ENCODE measurements at regions not wholly inside any gene's neighbourhood (a gene's known extent, or its start where the extent isn't known, plus 50 kb on each side); places are given as distances from the start of the nearest gene placed in this dataset.

DNA sequence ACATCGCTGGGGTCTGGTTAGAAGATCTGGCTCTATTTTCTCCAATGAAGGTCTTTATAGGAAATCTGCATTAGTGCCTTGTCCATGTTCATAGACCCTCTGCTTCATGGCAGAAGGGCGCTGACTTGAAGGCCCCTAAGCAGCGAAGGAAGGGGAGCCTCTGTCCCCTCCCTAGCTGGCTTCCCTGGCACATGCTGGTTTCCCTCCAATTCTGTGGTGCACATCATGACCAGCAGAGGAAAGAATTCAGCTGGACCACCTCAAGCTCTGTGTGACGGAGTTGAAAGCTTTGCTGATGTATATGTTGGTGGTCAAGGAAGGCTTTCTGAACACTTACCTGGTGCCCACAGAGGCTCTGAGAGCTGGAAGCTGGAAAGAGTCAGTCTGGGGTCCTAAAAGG is 129.7 kb upstream of the MYLIP start:
- DNase-seq (ENCODE audit: low read depth, low spot score) = no peak
- no peak overlapping the region for H3K4me3 ChIP-seq (ENCODE audit: low read length)

DNA sequence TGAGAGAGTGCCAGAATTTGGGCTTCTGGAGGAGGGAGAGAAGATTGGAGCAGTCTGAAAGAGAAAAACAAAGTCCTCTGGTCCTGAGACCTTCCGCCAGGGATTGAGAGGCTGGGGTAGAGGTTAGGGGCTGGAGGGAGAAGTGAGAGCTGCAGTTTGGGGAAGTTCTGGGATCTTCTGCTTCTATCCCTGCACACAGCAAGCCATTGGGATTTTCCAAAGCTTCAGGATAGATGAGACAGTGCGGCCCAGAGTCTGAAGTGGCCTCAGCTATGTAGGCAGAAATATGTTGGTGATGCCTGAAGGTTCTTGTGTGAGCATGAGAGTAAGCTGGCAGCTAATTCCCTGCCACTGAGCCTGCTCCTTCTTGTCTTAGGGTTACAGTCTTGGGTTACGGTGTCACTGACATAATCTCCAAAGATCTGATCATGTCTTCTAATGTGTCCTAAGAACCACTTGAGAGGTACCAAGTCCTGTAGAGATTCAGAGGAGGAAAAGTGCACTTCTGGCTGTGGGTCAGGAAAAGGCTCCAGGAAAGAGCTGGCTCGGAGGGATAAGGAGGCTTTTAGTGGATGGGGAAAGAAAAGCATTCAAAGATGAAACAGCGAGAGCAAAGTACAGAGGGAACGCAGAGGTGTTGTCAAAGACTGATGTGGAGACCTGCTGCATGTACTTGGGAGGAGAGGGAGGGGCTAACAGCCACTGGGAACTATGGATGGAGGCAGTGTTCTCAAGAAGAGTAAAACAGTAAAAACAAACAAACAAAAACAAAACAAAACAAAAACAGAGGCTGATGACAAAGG is 131.1 kb upstream of the MYLIP start:
- H3K4me3 ChIP-seq (ENCODE audit: low read length) = no peak overlapping the region

DNA sequence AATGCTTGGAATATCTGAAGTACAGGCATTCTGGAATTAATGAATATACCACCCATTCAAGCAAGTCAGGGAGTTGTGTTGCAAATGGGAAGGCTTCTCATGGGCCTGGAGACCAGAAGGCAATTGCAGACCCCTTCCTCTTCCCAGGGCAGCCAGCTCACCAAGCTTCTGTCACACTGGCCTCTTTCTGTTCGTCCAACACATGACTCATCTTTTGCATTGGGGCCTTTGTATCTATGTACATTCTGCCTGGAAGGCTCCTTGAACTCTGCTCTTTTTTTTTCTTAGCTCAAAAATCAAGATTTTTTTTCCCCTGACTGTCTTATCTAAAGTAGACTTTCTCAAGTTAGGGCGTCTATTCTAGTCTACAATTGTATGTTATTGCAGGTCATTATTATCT is 132.9 kb upstream of the MYLIP start:
- no peak overlapping the region for H3K4me3 ChIP-seq (ENCODE audit: low read length)
- DNase-seq (ENCODE audit: low read depth, low spot score) = no peak

More for the DNA sequence above, 131.1 kb upstream of the MYLIP start:
- DNase-seq (ENCODE audit: low read depth, low spot score) = no peak

DNA sequence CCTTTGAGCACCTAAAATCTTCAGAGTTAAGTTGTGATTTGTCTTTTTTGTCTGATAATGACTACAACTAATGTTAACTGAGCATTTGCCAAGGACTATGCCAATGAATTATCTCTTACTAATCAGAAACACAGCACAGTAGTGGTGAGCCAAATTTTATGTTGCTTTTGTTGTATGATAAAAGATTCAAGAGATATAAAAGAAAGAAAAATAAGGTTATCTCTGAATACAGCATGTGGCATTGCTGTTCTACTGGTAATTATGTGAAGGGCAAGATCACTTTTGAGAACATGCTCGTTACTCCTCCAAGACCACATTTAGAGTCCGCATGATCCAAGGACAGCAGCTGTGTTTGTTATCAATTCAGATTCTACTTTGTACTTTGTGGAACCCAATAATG is 133.4 kb upstream of the MYLIP start:
- no peak overlapping the region for H3K4me3 ChIP-seq (ENCODE audit: low read length)
- DNase-seq (ENCODE audit: low read depth, low spot score) = no peak

DNA sequence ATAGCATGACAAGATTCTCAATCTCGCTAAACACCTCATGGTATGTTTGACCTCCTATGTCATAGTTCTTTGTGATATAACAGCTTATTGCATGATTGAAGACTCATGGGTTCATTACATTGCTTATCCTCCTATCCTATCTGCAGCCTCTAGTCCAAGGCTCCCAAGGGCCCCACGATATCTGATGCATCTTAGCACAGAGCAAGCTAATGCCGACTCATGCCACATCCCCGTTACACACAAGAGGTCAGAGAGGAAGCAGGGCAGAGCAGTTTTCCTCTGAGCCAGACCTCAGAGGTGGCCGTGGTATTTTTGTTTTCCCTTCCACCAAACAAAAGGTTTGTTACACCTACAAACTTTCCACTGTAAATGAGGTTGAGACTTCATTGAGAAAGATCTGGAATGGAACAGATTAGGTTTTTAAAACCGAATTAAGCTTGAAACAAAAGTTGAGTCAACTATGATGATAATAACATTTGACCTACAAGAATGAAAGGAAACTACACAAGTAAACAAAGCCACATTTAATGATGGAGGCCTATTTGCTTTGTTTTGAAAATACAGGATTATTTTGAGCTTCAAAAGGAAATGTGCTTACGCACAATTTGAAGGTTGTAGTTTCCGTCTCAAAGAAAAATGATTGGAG is 133.9 kb upstream of the MYLIP start:
- no peak overlapping the region for H3K4me3 ChIP-seq (ENCODE audit: low read length)
- DNase-seq (ENCODE audit: low read depth, low spot score) = no peak

DNA sequence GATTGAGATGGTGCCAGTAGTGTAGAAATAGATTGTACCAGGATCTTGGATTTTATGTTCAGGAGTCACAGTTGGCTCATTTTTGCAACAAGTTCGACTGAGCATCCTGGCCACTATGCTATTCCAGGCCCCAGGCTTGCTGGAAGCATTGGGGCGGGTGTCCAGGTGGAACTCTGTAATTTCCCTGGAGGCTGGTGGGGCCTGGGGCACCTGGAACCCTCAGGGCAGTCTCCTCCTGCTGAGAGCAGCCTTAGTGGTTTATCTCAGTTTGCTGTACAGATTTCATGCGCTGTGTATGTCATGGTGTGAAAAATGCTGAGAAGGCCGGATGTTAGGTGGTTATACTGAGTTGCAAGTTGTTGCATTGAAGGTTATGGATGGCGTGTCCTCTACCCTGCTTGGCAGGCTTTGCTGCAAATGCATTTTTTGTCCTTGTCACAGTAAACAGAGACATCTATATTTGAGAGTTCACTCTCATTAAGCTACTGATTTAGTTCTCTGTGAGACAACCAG is 135.1 kb upstream of the MYLIP start:
- DNase-seq (ENCODE audit: low read depth, low spot score) = no peak
- no peak overlapping the region for H3K4me3 ChIP-seq (ENCODE audit: low read length)

DNA sequence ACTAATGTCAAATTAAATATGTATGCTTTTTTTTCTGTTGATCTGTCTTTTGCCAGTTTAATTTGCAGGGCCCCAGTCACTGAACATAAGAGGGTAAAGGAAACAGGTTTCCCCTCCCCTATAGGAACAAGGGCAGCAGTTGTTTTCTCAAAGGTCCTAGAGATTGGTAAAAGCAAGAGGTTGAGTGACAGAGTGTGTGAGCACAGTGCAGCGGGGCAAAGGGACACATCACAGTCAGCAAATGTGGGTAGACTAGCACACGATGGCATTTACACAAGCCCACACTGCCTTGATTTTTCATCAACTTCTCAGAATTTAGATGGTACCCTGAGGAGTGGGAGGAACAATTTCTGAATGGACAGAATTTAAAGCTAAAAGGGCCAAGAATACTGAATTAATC is 138.7 kb upstream of the MYLIP start:
- H3K4me3 ChIP-seq (ENCODE audit: low read length) = no peak overlapping the region
- DNase-seq (ENCODE audit: low read depth, low spot score) = no peak

DNA sequence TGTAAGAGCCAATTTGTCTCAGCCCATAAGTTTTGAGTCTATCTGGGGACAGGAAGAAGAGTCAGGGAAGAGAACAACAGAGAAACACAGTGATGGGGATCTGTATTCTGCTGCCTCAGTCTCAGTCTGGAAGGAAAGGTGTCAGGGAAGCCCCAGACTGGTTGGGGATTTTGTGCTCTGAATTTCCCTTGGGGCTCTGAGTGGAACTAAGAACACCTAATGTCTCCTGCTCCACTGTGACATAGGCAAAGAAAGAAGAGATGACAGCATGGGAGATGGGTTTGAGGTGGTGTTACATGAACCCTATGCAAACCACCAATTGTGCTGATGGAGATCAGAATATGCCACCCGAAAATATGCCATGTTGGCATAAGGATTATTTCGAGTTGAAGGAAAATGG is 139.5 kb upstream of the MYLIP start:
- no peak for DNase-seq (ENCODE audit: low read depth, low spot score)
- H3K4me3 ChIP-seq (ENCODE audit: low read length) = no peak overlapping the region

DNA sequence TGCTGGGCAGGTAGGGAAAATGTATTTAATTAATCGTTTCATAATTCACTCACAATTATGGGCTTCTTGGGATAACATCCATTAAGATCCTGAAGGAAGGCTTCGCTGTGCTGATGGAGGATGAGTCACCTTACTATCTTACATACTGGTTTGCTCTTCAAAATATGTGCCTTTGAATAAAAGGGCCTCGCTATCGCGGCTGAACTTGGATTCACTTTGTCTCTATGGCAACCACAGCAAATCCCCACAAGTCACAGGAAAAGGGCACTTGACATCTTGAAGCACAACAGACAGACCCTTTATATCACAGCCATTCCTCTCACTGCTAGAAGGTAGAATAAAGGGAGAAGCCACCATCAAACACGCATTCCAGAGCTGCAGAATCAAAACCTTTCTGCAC is 141.3 kb upstream of the MYLIP start:
- no peak for DNase-seq (ENCODE audit: low read depth, low spot score)
- no peak overlapping the region for H3K4me3 ChIP-seq (ENCODE audit: low read length)

DNA sequence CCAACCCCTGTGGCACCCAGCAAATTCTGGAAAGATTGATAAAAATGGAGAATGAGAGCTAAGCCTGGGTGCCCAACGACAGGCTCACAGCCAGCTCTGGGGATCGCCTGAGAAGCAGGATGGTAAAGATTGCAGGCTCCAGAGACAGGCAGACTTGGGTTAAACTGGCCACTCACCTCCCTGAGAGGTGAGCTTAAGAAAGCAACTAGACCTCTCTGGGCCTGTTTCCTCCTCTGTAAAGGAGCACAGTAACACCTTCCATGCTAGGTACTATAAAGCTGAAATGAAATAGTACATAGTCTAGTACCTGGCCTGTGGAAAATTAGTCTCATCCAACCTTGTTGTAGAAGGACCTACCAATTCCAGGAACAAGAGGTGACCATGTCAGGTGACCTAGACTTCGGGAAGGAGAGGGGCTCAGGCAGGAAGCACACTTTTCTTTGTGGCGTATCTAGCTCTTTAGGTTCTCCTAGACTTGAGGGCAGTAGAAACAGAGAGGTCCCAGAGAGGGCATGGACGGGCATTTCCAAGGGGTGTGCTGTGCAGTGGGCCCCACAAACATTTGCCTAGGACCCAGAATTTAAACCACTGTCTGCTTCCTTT is 142.8 kb upstream of the MYLIP start:
- no peak overlapping the region for H3K4me3 ChIP-seq (ENCODE audit: low read length)
- DNase-seq (ENCODE audit: low read depth, low spot score) = no peak

DNA sequence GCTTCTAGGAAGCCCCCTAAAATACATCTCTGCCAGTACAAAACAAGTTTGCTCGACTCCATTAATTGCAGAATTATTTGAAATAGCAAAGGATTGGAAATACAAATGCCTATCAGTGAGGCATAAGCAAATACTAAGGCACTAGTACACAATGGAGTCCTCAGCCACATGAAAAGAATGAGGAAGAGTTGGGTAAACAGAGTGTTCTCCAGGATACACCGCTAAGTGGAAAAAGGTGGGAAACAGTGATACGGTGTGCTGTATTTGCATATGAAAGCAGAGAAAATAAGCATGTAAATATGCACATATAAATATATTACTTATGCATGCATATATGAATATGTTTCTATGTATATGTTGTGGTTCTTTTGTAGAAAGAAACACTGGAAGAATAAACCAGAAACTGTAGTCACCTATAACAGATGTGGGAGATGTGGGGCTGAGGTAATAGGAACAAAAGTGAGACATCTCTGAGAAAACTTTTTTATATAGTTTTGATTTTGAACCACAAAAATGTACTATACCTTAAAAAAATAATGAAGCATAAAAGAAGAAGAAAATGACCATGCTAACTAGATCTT is 143.4 kb upstream of the MYLIP start:
- H3K4me3 ChIP-seq (ENCODE audit: low read length) = no peak overlapping the region
- no peak for DNase-seq (ENCODE audit: low read depth, low spot score)

DNA sequence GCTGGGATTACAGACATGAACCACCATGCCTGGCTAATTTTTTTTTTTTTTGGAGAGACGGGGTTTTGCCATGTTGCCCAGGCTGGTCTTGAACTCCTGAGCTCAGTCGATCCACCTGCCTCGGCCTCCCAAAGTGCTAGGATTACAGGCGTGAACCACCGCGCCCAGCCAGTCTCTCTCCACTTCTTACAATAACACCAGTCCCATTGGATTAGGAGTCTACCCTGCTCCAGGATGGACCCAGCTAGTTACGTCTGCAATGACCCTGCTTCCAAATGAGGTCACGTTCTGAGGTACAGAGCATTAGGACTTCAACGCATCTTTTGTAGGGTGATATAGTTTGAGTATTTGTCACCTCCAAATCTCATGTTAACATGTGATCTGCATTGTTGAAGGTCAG is 146.9 kb upstream of the MYLIP start:
- H3K4me3 ChIP-seq (ENCODE audit: low read length) = no peak overlapping the region
- DNase-seq (ENCODE audit: low read depth, low spot score) = no peak

DNA sequence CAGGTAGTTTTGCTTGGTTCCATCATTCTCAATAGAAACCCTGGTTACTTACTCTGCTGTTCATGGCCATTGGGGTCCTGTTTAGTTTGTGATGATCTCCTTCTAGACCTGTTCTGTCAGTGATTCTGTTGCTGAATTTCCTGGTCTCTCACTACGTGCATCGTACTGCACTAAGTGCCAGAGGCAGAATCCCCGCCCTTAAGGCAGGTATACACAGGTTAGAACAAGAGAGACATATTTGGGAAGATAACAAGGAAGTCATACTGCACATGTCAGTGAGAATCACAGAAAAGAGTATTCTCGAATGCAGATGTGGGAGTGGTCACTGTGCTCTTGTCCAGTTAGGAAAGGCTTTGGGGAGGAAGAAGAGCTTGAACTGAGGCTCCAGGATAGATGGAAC is 148.1 kb upstream of the MYLIP start:
- DNase-seq (ENCODE audit: low read depth, low spot score) = no peak
- no peak overlapping the region for H3K4me3 ChIP-seq (ENCODE audit: low read length)

DNA sequence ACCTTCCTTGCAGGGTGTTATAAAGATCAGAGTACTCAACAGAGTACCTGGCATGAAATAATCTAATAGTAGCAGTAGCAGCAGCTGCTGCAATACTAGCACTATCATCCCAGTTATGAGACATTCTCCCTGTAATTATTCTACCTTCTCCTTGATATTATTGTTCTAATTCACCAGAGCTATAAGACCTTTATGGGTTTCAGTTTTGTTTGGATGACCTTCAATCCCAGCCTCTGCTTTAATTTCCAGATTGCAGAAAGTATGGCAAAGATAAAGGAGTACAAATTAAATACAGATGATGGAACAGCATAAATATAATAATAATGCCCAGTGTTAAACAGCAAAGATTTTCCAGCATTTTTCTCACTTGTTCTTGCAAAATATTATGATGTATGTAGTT is 150.5 kb upstream of the MYLIP start:
- DNase-seq (ENCODE audit: low read depth, low spot score) = no peak
- no peak overlapping the region for H3K4me3 ChIP-seq (ENCODE audit: low read length)

DNA sequence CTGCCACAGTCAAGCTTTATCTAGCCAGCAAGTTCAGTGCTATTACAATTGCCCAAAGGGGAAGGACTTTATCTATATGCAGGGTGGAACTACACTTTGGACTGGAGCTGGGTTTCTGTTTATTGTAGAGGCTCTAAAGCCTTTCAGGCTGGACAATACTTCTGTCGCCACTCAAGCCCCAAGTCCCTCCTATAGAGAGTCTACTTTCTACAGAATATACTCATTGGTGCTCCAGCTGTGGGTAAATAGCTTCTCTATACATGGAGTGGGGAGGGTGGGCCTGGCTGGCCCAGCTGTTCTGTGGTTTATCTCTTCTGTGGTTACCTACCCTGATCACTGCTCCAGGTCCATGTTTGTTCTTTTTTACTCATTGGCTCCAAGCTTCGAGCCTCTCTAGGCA is 151.8 kb upstream of the MYLIP start:
- no peak overlapping the region for H3K4me3 ChIP-seq (ENCODE audit: low read length)
- peak; percentile 18 for DNase-seq (ENCODE audit: low read depth, low spot score)

DNA sequence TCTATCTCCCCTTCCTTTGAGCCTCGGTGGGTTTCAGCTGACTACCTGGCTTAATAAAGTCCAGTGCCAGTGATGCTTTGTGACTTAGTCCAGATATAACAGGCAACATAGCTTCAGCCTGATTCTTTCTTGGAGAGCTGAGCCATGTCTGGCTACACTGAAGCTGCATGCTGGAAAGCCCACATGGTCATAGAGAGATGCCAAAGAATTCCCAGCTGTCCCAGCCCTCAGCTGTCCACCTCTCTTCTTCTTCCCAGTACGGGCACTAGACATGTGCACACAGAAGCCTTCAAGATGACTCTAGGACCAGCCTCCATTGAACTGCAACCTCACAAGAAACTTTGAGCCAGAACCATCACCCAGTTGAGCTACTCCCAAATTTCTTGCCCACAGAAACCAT is 154.1 kb upstream of the MYLIP start:
- DNase-seq (ENCODE audit: low read depth, low spot score) = no peak
- no peak overlapping the region for H3K4me3 ChIP-seq (ENCODE audit: low read length)

DNA sequence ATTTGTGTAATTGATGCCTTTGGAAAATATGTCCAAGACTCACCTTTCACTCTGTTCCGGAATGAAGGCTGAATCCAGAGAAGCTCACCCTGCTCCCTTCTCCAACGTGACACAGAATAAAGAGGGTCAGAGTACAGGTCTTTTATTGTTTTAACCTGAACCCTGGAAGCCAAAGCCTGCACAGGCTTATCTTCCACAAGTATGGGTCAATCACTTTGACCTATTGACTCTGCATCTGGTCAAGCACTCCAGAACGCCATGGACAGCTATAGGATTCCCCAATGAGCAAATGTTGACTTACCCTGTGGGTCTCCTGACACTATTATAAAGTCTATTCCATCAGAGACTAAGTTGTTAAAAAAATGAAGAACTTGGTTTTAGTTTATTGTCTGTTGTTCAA is 158.4 kb upstream of the MYLIP start:
- no peak overlapping the region for H3K4me3 ChIP-seq (ENCODE audit: low read length)
- no peak for DNase-seq (ENCODE audit: low read depth, low spot score)

DNA sequence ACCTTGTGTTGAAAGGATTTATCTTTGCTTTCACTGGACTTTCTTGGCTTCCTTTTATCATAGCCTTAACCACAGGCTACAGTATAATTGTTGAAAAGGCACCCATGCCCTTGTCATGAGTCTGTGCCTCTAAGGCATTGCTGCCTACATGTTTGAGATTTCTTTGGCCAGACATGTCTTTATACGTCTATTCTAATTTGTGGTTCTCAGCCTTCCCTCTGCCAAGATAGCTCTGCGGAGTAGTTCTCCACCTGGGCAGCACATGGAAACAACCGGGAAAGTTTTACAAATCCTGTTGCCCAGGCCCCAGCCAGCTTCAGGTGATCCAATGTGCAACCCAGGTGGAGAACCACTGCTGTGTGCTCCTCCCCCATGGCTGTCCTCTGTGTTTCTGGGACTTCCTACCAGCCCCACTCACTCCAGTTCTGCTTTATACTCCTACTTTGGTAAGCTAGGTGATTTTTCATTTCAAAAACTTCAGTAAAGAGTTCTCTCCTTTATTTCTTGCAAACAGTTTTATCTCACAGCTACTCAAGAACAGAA is 159.6 kb upstream of the MYLIP start:
- H3K4me3 ChIP-seq (ENCODE audit: low read length) = no peak overlapping the region
- DNase-seq (ENCODE audit: low read depth, low spot score) = no peak

DNA sequence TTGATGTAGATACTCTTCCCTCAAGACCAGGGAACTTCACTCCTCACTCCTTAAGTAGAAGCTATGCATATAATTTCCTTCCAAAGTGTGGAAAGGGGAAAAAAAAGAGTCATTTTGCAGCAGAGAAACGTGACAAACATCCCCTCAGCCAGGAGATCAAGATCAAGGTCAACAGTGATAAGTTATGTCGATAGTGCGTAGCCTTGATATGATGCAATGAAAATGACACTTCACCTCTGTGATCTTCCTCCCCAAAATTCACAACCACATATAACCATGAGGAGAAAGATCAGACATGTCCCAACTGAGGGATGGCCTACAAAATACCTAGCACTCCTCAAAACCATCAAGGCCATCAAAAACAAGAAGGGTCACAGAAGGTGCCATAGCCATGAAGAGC is 160.4 kb upstream of the MYLIP start:
- no peak for DNase-seq (ENCODE audit: low read depth, low spot score)
- H3K4me3 ChIP-seq (ENCODE audit: low read length) = no peak overlapping the region

DNA sequence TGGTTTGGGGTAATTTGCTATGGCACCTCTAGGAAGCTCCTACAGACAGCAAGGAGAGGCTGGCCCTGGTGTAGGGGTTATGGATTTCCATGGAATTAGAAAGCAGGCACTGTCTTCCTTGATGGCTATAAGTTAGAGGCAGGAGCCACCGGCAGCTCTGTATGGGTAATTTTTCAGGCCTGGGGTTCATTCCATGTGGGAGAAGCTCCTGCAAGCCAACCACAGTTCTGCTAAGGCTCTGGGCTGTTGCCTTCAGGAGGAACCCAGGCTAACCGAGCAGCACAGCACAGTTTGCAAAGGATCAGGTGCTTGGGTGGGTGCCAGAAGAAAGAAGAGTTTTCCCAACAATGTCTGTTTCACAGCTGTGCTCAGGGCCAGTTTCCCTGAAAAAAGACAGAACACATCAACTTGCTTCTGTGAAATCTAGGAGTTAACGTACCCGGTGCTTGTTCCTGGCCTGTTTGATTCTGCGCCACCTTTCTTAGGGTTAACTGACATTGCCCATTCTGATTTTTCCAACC is 162.8 kb upstream of the MYLIP start:
- H3K4me3 ChIP-seq (ENCODE audit: low read length) = no peak overlapping the region

More for the DNA sequence above, 162.8 kb upstream of the MYLIP start:
- no peak for DNase-seq (ENCODE audit: low read depth, low spot score)

Data from Jurkat, Clone E6-1 (cell line).